Activated CD4-positive, alpha-beta T cell treated with anti-CD3 and anti-CD28 coated beads, Interleukin-2, amount 10 ng/mL, durations not matched to agents 24 days and 14 days (primary cell): ENCODE measurements at regions not wholly inside any gene's neighbourhood (a gene's known extent, or its start where the extent isn't known, plus 50 kb on each side); places are given as distances from the start of the nearest gene placed in this dataset.

Experiments
- DNase-seq: peaks from one replicate; pipeline ENCODE4 v3.0.0; 2022
- H3K27ac Mint-ChIP-seq: one replicate; pipeline ENCODE4 v1.8.0; 2022; ENCODE audit warnings: mild to moderate bottlenecking, mixed read lengths
- H3K27me3 Mint-ChIP-seq: one replicate; pipeline ENCODE4 v1.8.0; 2022; ENCODE audit warnings: mixed read lengths
- H3K36me3 Mint-ChIP-seq: one replicate; pipeline ENCODE4 v1.8.0; 2022; ENCODE audit warnings: low read depth, mild to moderate bottlenecking, mixed read lengths
- H3K4me1 Mint-ChIP-seq: one replicate; pipeline ENCODE4 v1.8.0; 2021; ENCODE audit warnings: mixed read lengths
- H3K4me3 Mint-ChIP-seq: one replicate; pipeline ENCODE4 v1.8.0; 2022; ENCODE audit warnings: mild to moderate bottlenecking, moderate library complexity, mixed read lengths
- H3K9me3 Mint-ChIP-seq: one replicate; pipeline ENCODE4 v1.8.0; 2021; ENCODE audit warnings: mixed read lengths
- intact Hi-C: fragments of 100-400 bp; cut with micrococcal nuclease; formaldehyde crosslinking; loops from one replicate; pipeline ENCODE4 v1.15.1; 2023

- peak; percentile 40 for DNase-seq
- Mint-ChIP-seq H3K4me1 (peaks cover 5% of the 10 kb centered on the region), H3K27me3 (no peaks in the 10 kb centered on the region), H3K4me3 (no peak overlapping the region), H3K27ac (no peak overlapping the region), H3K9me3 (no peaks in the 10 kb centered on the region), H3K36me3 (no peaks in the 10 kb centered on the region)
- intact Hi-C loops, result no loop called here
Measured at GRCh38 chr11:110797453-110797852, 85.2 kb upstream of the ARHGAP20 start.

- no peak overlapping the region for H3K4me3 Mint-ChIP-seq
- H3K27ac Mint-ChIP-seq, result no peak overlapping the region
- H3K36me3 Mint-ChIP-seq, result no peaks in the 10 kb centered on the region
- no peak for DNase-seq
- H3K27me3 Mint-ChIP-seq, result no peaks in the 10 kb centered on the region
- no peaks in the 10 kb centered on the region for H3K9me3 Mint-ChIP-seq
- H3K4me1 Mint-ChIP-seq, result peaks cover 5% of the 10 kb centered on the region
- intact Hi-C loops, result no loop called here
Measured at GRCh38 chr11:110795112-110795624, 82.9 kb upstream of the ARHGAP20 start.

- Mint-ChIP-seq H3K4me1 (peaks cover 5% of the 10 kb centered on the region), H3K9me3 (no peaks in the 10 kb centered on the region), H3K27ac (no peak overlapping the region), H3K27me3 (no peaks in the 10 kb centered on the region), H3K36me3 (no peaks in the 10 kb centered on the region), H3K4me3 (no peak overlapping the region)
- no peak for DNase-seq
- intact Hi-C loops, result no loop called here
Measured at GRCh38 chr11:110793556-110793955, 81.3 kb upstream of the ARHGAP20 start.

- Mint-ChIP-seq H3K4me1 (peaks cover 5% of the 10 kb centered on the region), H3K27ac (no peak overlapping the region), H3K36me3 (no peaks in the 10 kb centered on the region), H3K27me3 (no peaks in the 10 kb centered on the region), H3K4me3 (no peak overlapping the region), H3K9me3 (no peaks in the 10 kb centered on the region)
- intact Hi-C loops, result no loop called here
- no peak for DNase-seq
Measured at GRCh38 chr11:110791621-110792020, 79.4 kb upstream of the ARHGAP20 start.

GRCh38 chr11:110787680-110788079, 75.4 kb upstream of the ARHGAP20 start:
- Mint-ChIP-seq H3K9me3 (peaks cover 4% of the 10 kb centered on the region), H3K27me3 (no peaks in the 10 kb centered on the region), H3K4me1 (no peaks in the 10 kb centered on the region), H3K27ac (no peak overlapping the region), H3K36me3 (no peaks in the 10 kb centered on the region), H3K4me3 (no peak overlapping the region)
- intact Hi-C loops, result no loop called here
- peak; percentile 16 for DNase-seq

- H3K4me1 Mint-ChIP-seq, result no peaks in the 10 kb centered on the region
- DNase-seq, result peak; percentile 11
- H3K27ac Mint-ChIP-seq, result no peak overlapping the region
- intact Hi-C loops, result no loop called here
- no peaks in the 10 kb centered on the region for H3K36me3 Mint-ChIP-seq
- no peak overlapping the region for H3K4me3 Mint-ChIP-seq
- H3K9me3 Mint-ChIP-seq, result peaks cover 4% of the 10 kb centered on the region
- no peaks in the 10 kb centered on the region for H3K27me3 Mint-ChIP-seq
Measured at GRCh38 chr11:110786226-110786902, 74.1 kb upstream of the ARHGAP20 start.

GRCh38 chr11:110785398-110785797, 73.2 kb upstream of the ARHGAP20 start:
- DNase-seq, result peak; percentile 38
- intact Hi-C loops, result no loop called here
- H3K36me3 Mint-ChIP-seq, result no peaks in the 10 kb centered on the region
- H3K9me3 Mint-ChIP-seq, result peaks cover 4% of the 10 kb centered on the region
- no peak overlapping the region for H3K4me3 Mint-ChIP-seq
- no peak overlapping the region for H3K27ac Mint-ChIP-seq
- H3K27me3 Mint-ChIP-seq, result no peaks in the 10 kb centered on the region
- H3K4me1 Mint-ChIP-seq, result no peaks in the 10 kb centered on the region

GRCh38 chr11:110782616-110783015, 70.4 kb upstream of the ARHGAP20 start:
- Mint-ChIP-seq H3K9me3 (peaks cover 10% of the 10 kb centered on the region), H3K4me1 (no peaks in the 10 kb centered on the region), H3K4me3 (no peak overlapping the region), H3K36me3 (no peaks in the 10 kb centered on the region), H3K27ac (no peak overlapping the region), H3K27me3 (no peaks in the 10 kb centered on the region)
- DNase-seq, result peak; percentile 2
- intact Hi-C loops, result no loop called here

GRCh38 chr11:110779108-110779507, 66.9 kb upstream of the ARHGAP20 start:
- H3K36me3 Mint-ChIP-seq, result no peaks in the 10 kb centered on the region
- H3K27me3 Mint-ChIP-seq, result peaks cover 2% of the 10 kb centered on the region
- intact Hi-C loops, result no loop called here
- no peak for DNase-seq
- no peak overlapping the region for H3K4me3 Mint-ChIP-seq
- H3K9me3 Mint-ChIP-seq, result peaks cover 5% of the 10 kb centered on the region
- H3K27ac Mint-ChIP-seq, result no peak overlapping the region
- no peaks in the 10 kb centered on the region for H3K4me1 Mint-ChIP-seq

GRCh38 chr11:110778343-110778742, 66.1 kb upstream of the ARHGAP20 start:
- Mint-ChIP-seq H3K27ac (no peak overlapping the region), H3K27me3 (peaks cover 2% of the 10 kb centered on the region), H3K4me1 (no peaks in the 10 kb centered on the region), H3K36me3 (no peaks in the 10 kb centered on the region), H3K9me3 (peaks cover 5% of the 10 kb centered on the region), H3K4me3 (no peak overlapping the region)
- intact Hi-C loops, result no loop called here
- no peak for DNase-seq

GRCh38 chr11:110777775-110778174, 65.5 kb upstream of the ARHGAP20 start:
- no peak overlapping the region for H3K4me3 Mint-ChIP-seq
- no peaks in the 10 kb centered on the region for H3K36me3 Mint-ChIP-seq
- H3K4me1 Mint-ChIP-seq, result no peaks in the 10 kb centered on the region
- H3K27me3 Mint-ChIP-seq, result peaks cover 2% of the 10 kb centered on the region
- no peak for DNase-seq
- intact Hi-C loops, result no loop called here
- H3K27ac Mint-ChIP-seq, result no peak overlapping the region
- H3K9me3 Mint-ChIP-seq, result peaks cover 5% of the 10 kb centered on the region

- peaks cover 5% of the 10 kb centered on the region for H3K9me3 Mint-ChIP-seq
- H3K27ac Mint-ChIP-seq, result no peak overlapping the region
- intact Hi-C loops, result no loop called here
- H3K27me3 Mint-ChIP-seq, result peaks cover 2% of the 10 kb centered on the region
- no peaks in the 10 kb centered on the region for H3K36me3 Mint-ChIP-seq
- DNase-seq, result no peak
- no peaks in the 10 kb centered on the region for H3K4me1 Mint-ChIP-seq
- no peak overlapping the region for H3K4me3 Mint-ChIP-seq
Measured at GRCh38 chr11:110776081-110776480, 63.8 kb upstream of the ARHGAP20 start.

GRCh38 chr11:110774138-110775014, 62.1 kb upstream of the ARHGAP20 start:
- Mint-ChIP-seq H3K27ac (no peak overlapping the region), H3K27me3 (peaks cover 2% of the 10 kb centered on the region), H3K36me3 (no peaks in the 10 kb centered on the region), H3K9me3 (peaks cover 5% of the 10 kb centered on the region), H3K4me3 (no peak overlapping the region), H3K4me1 (peaks cover 3% of the 10 kb centered on the region)
- no peak for DNase-seq
- intact Hi-C loops, result no loop called here

GRCh38 chr11:110773442-110773841, 61.2 kb upstream of the ARHGAP20 start:
- no peak for DNase-seq
- Mint-ChIP-seq H3K27ac (no peak overlapping the region), H3K9me3 (peaks cover 2% of the 10 kb centered on the region), H3K36me3 (no peaks in the 10 kb centered on the region), H3K4me1 (peaks cover 5% of the 10 kb centered on the region), H3K27me3 (peaks cover 2% of the 10 kb centered on the region), H3K4me3 (no peak overlapping the region)
- intact Hi-C loops, result no loop called here
